Stimulated activated CD4-positive, alpha-beta T cell treated with anti-CD3 and anti-CD28 coated beads, Interleukin-4, amount 100 ng/mL, for 48 hours (primary cell): ENCODE measurements at regions not wholly inside any gene's neighbourhood (a gene's known extent, or its start where the extent isn't known, plus 50 kb on each side); places are given as distances from the start of the nearest gene placed in this dataset.
"Not testable (repeated sequence)": the region's sequence is repeated elsewhere in the genome, so short reads cannot be mapped to it uniquely, and the experiment has no call there.

ENCODE experiments used
- DNase-seq, 2 donors: peaks; one replicate each; pipeline ENCODE4 v3.0.0-alpha.2; 2020; ENCODE audit warnings: low read depth in 2 of 2

- DNase-seq, result no peak
Observed at GRCh38 chr19:28686756-28687155, 526.2 kb downstream of the UQCRFS1 start.

- no peak for DNase-seq
Observed at GRCh38 chr19:28685802-28686201, 527.1 kb downstream of the UQCRFS1 start.

GRCh38 chr19:28685077-28685476 lies 527.9 kb downstream of the UQCRFS1 start:
- DNase-seq, result not testable (repeated sequence)

- no peak for DNase-seq
Observed at GRCh38 chr19:28680111-28680510, 532.8 kb downstream of the UQCRFS1 start.

- DNase-seq, result no peak
Observed at GRCh38 chr19:28670836-28671235, 542.1 kb downstream of the UQCRFS1 start.

GRCh38 chr19:28669804-28670203 lies 543.1 kb downstream of the UQCRFS1 start:
- no peak for DNase-seq

- DNase-seq, result no peak
Observed at GRCh38 chr19:28667348-28667977, 545.5 kb downstream of the UQCRFS1 start.

GRCh38 chr19:28665748-28666147 lies 547.2 kb downstream of the UQCRFS1 start:
- DNase-seq, result no peak

- DNase-seq, result no peak
Observed at GRCh38 chr19:28656644-28657043, 556.3 kb downstream of the UQCRFS1 start.

- no peak for DNase-seq
Observed at GRCh38 chr19:28655054-28655453, 557.9 kb downstream of the UQCRFS1 start.

GRCh38 chr19:28652765-28653164 lies 560.2 kb downstream of the UQCRFS1 start:
- DNase-seq, result no peak

- DNase-seq, result no peak
Observed at GRCh38 chr19:28646629-28647028, 566.3 kb downstream of the UQCRFS1 start.

- DNase-seq, result no peak
Observed at GRCh38 chr19:28644169-28644775, 568.7 kb downstream of the UQCRFS1 start.

GRCh38 chr19:28642787-28643683 lies 569.9 kb downstream of the UQCRFS1 start:
- DNase-seq, result no peak

- DNase-seq, result no peak
Observed at GRCh38 chr19:28641395-28641794, 571.6 kb downstream of the UQCRFS1 start.

GRCh38 chr19:28640506-28640905 lies 572.4 kb downstream of the UQCRFS1 start:
- DNase-seq, result no peak

- no peak for DNase-seq
Observed at GRCh38 chr19:28638445-28638844, 574.5 kb downstream of the UQCRFS1 start.

GRCh38 chr19:28636706-28637105 lies 576.2 kb downstream of the UQCRFS1 start:
- DNase-seq, result no peak

GRCh38 chr19:28636016-28636629 lies 576.8 kb downstream of the UQCRFS1 start:
- no peak for DNase-seq

GRCh38 chr19:28634837-28635236 lies 578.1 kb downstream of the UQCRFS1 start:
- no peak for DNase-seq

- no peak for DNase-seq
Observed at GRCh38 chr19:28634019-28634328, 579.0 kb downstream of the UQCRFS1 start.

GRCh38 chr19:28633319-28634018 lies 579.5 kb downstream of the UQCRFS1 start:
- peak; percentile 6 to 36 for DNase-seq
